SK-N-MC (cell line): ENCODE measurements at regions not wholly inside any gene's neighbourhood (a gene's known extent, or its start where the extent isn't known, plus 50 kb on each side); places are given as distances from the start of the nearest gene placed in this dataset.

Source experiments
- EZH2 ChIP-seq: fragments of 200-600 bp; sonication (generic); IDR thresholded peaks from one replicate; pipeline ENCODE4 v1.6.1; 2017; ENCODE audit warnings: antibody characterized with exemption
- FOXP2 ChIP-seq: optimal IDR thresholded peaks from 2 replicates; pipeline ENCODE3; 2011; ENCODE audit warnings: mild to moderate bottlenecking, moderate library complexity; ENCODE audit not compliant: insufficient read depth; ENCODE audit errors: extremely low read length, control extremely low read depth

- TF ChIP-seq EZH2 (no peak), FOXP2 (no peak)
Observed at GRCh38 chr6:105987516-105987915, 98.6 kb upstream of the PRDM1 start.
